ENCODE measurements at regions not wholly inside any gene's neighbourhood (a gene's known extent, or its start where the extent isn't known, plus 50 kb on each side); places are given as distances from the start of the nearest gene placed in this dataset.

GRCh38 chr1:239570878-239571277 lies 184.5 kb downstream of the CHRM3 start:
- TF ChIP-seq NANOG (IDR thresholded peaks at IDR 0.05; ENCODE audit: insufficient read depth, low read depth, low read length, poor library complexity, severe bottlenecking), result no peak
- no peak for TF ChIP-seq ZNF274 (IDR thresholded peaks at IDR 0.05; ENCODE audit: borderline replicate concordance, extremely low read depth, low read length)
- TF ChIP-seq CTCF (IDR thresholded peaks at IDR 0.05; ENCODE audit: control extremely low read depth in 1 of 3, insufficient read depth in 1 of 3, low read depth in 1 of 3, low read length in 3 of 3), result no peak
- TF ChIP-seq JUN (IDR thresholded peaks at IDR 0.05; ENCODE audit: low read depth, low read length), result no peak
- TF ChIP-seq MAFK (IDR thresholded peaks at IDR 0.05; ENCODE audit: low read depth, low read length), result no peak

Measured in H1 (cell line).